ENCODE measurements at regions not wholly inside any gene's neighbourhood (a gene's known extent, or its start where the extent isn't known, plus 50 kb on each side); places are given as distances from the start of the nearest gene placed in this dataset.
"Not testable (repeated sequence)": the region's sequence is repeated elsewhere in the genome, so short reads cannot be mapped to it uniquely, and the experiment has no call there.

GRCh38 chr7:90025771-90026170 lies 128.5 kb upstream of the STEAP1 start:
- in situ Hi-C loops (cut with HindIII; ENCODE audit: low sequenced_read_pairs) = no loop called here
- DNase-seq (ENCODE audit: low read depth, low spot score) = no peak
- no peak overlapping the region for H3K4me3 ChIP-seq (ENCODE audit: low read depth, low read length)
- TF ChIP-seq CTCF (IDR thresholded peaks at IDR 0.05; ENCODE audit: low read depth, low read length) = no peak

- H3K4me3 ChIP-seq (ENCODE audit: low read depth, low read length) = no peak overlapping the region
- in situ Hi-C loops (cut with HindIII; ENCODE audit: low sequenced_read_pairs) = no loop called here
- DNase-seq (ENCODE audit: low read depth, low spot score) = no peak
- TF ChIP-seq CTCF (IDR thresholded peaks at IDR 0.05; ENCODE audit: low read depth, low read length) = no peak
Observed at GRCh38 chr7:90033850-90034249, 120.4 kb upstream of the STEAP1 start.

GRCh38 chr7:90053094-90053493 lies 101.2 kb upstream of the STEAP1 start:
- TF ChIP-seq CTCF (IDR thresholded peaks at IDR 0.05; ENCODE audit: low read depth, low read length) = no peak
- DNase-seq (ENCODE audit: low read depth, low spot score) = no peak
- H3K4me3 ChIP-seq (ENCODE audit: low read depth, low read length) = no peak overlapping the region
- in situ Hi-C loops (cut with HindIII; ENCODE audit: low sequenced_read_pairs) = no loop called here

GRCh38 chr7:90061077-90061476 lies 93.2 kb upstream of the STEAP1 start:
- in situ Hi-C loops (cut with HindIII; ENCODE audit: low sequenced_read_pairs) = no loop called here
- H3K4me3 ChIP-seq (ENCODE audit: low read depth, low read length) = no peak overlapping the region
- TF ChIP-seq CTCF (IDR thresholded peaks at IDR 0.05; ENCODE audit: low read depth, low read length) = no peak
- DNase-seq (ENCODE audit: low read depth, low spot score) = no peak

GRCh38 chr7:90064370-90064769 lies 89.9 kb upstream of the STEAP1 start:
- DNase-seq (ENCODE audit: low read depth, low spot score) = no peak
- TF ChIP-seq CTCF (IDR thresholded peaks at IDR 0.05; ENCODE audit: low read depth, low read length) = no peak
- in situ Hi-C loops (cut with HindIII; ENCODE audit: low sequenced_read_pairs) = no loop called here
- H3K4me3 ChIP-seq (ENCODE audit: low read depth, low read length) = no peak overlapping the region

GRCh38 chr7:90067171-90067570 lies 87.1 kb upstream of the STEAP1 start:
- in situ Hi-C loops (cut with HindIII; ENCODE audit: low sequenced_read_pairs) = no loop called here
- no peak for TF ChIP-seq CTCF (IDR thresholded peaks at IDR 0.05; ENCODE audit: low read depth, low read length)
- DNase-seq (ENCODE audit: low read depth, low spot score) = no peak

GRCh38 chr7:90070238-90070637 lies 84.0 kb upstream of the STEAP1 start:
- DNase-seq (ENCODE audit: low read depth, low spot score); in situ Hi-C loops (cut with HindIII; ENCODE audit: low sequenced_read_pairs); H3K4me3 ChIP-seq (ENCODE audit: low read depth, low read length): not testable (repeated sequence)

More at GRCh38 chr7:90067171-90067570, 87.1 kb upstream of the STEAP1 start:
- no peak overlapping the region for H3K4me3 ChIP-seq (ENCODE audit: low read depth, low read length)

All from astrocyte of the spinal cord (primary cell).